HepG2 (cell line): ENCODE measurements at regions not wholly inside any gene's neighbourhood (a gene's known extent, or its start where the extent isn't known, plus 50 kb on each side); places are given as distances from the start of the nearest gene placed in this dataset.

Source experiments
- ARNTL ChIP-seq: sonication (generic); formaldehyde crosslinking; IDR thresholded peaks from 2 replicates; pipeline ENCODE4 v1.4.0; 2020; ENCODE audit warnings: mild to moderate bottlenecking, missing genetic modification reagents
- BRD4 ChIP-seq: sonication (generic); formaldehyde crosslinking; IDR thresholded peaks from 2 replicates; pipeline ENCODE4 v1.4.0; 2020; ENCODE audit warnings: missing genetic modification reagents
- EED ChIP-seq: sonication (generic); formaldehyde crosslinking; IDR thresholded peaks from 2 replicates; pipeline ENCODE4 v1.5.0; 2020; ENCODE audit warnings: mild to moderate bottlenecking, missing genetic modification reagents
- HDAC1 ChIP-seq: sonication (generic); formaldehyde crosslinking; IDR thresholded peaks from 2 replicates; pipeline ENCODE4 v1.5.1; 2020; ENCODE audit warnings: mild to moderate bottlenecking, missing genetic modification reagents
- HMGXB4 ChIP-seq, 2 experiments: sonication (generic) in 1 of 2; formaldehyde crosslinking in 1 of 2; IDR thresholded peaks; 2 replicates each; pipeline versions ENCODE4 v1.4.0 to v1.6.1; 2018 to 2020; ENCODE audit warnings: missing genetic modification reagents in 2 of 2, borderline replicate concordance in 1 of 2, low read depth in 1 of 2, mild to moderate bottlenecking in 1 of 2, missing biosample characterization in 1 of 2
- JARID2 ChIP-seq: sonication (generic); formaldehyde crosslinking; IDR thresholded peaks from 2 replicates; pipeline ENCODE4 v1.8.1; 2023; ENCODE audit warnings: missing genetic modification reagents, inconsistent platforms; ENCODE audit not compliant: insufficient replicate concordance
- KAT7 ChIP-seq: IDR thresholded peaks from 2 replicates; pipeline ENCODE4 v1.6.1; 2018; ENCODE audit warnings: borderline replicate concordance, missing compliant biosample characterization
- KDM2A ChIP-seq: sonication (generic); formaldehyde crosslinking; IDR thresholded peaks from 2 replicates; pipeline ENCODE4 v1.4.0; 2020; ENCODE audit warnings: low read depth, missing genetic modification reagents, borderline replicate concordance
- KDM3A ChIP-seq: IDR thresholded peaks from 2 replicates; pipeline ENCODE4 v1.6.1; 2018; ENCODE audit warnings: low read depth, missing compliant biosample characterization
- PCBP1 ChIP-seq: fragments of 200-400 bp; formaldehyde crosslinking; IDR thresholded peaks from 2 replicates; pipeline ENCODE4 v1.6.1; 2017; ENCODE audit warnings: mild to moderate bottlenecking, low read depth, low read length, borderline replicate concordance
- TBX3 ChIP-seq: fragments of 450-650 bp; IDR thresholded peaks from 2 replicates; pipeline ENCODE4 v1.6.1; 2017; ENCODE audit warnings: antibody characterized with exemption, mild to moderate bottlenecking, inconsistent platforms, borderline replicate concordance
- ZFP37 ChIP-seq: sonication (generic); formaldehyde crosslinking; IDR thresholded peaks from 2 replicates; pipeline ENCODE4 v1.4.0; 2020; ENCODE audit warnings: missing genetic modification reagents, borderline replicate concordance
- ZNF142 ChIP-seq: sonication (generic); formaldehyde crosslinking; IDR thresholded peaks from 2 replicates; pipeline ENCODE4 v1.4.0; 2020; ENCODE audit warnings: missing genetic modification reagents
- ZNF563 ChIP-seq: sonication (generic); formaldehyde crosslinking; IDR thresholded peaks from 2 replicates; pipeline ENCODE4 v1.8.0; 2022; ENCODE audit warnings: mild to moderate bottlenecking, moderate library complexity, missing genetic modification reagents
- ZNF687 ChIP-seq: sonication (generic); formaldehyde crosslinking; IDR thresholded peaks from 2 replicates; pipeline ENCODE4 v1.5.1; 2020; ENCODE audit warnings: mild to moderate bottlenecking, missing genetic modification reagents, moderate library complexity
- ZSCAN31 ChIP-seq: sonication (generic); formaldehyde crosslinking; IDR thresholded peaks from 2 replicates; pipeline ENCODE4 v1.5.0; 2020; ENCODE audit warnings: low read depth, mild to moderate bottlenecking, missing genetic modification reagents

DNA sequence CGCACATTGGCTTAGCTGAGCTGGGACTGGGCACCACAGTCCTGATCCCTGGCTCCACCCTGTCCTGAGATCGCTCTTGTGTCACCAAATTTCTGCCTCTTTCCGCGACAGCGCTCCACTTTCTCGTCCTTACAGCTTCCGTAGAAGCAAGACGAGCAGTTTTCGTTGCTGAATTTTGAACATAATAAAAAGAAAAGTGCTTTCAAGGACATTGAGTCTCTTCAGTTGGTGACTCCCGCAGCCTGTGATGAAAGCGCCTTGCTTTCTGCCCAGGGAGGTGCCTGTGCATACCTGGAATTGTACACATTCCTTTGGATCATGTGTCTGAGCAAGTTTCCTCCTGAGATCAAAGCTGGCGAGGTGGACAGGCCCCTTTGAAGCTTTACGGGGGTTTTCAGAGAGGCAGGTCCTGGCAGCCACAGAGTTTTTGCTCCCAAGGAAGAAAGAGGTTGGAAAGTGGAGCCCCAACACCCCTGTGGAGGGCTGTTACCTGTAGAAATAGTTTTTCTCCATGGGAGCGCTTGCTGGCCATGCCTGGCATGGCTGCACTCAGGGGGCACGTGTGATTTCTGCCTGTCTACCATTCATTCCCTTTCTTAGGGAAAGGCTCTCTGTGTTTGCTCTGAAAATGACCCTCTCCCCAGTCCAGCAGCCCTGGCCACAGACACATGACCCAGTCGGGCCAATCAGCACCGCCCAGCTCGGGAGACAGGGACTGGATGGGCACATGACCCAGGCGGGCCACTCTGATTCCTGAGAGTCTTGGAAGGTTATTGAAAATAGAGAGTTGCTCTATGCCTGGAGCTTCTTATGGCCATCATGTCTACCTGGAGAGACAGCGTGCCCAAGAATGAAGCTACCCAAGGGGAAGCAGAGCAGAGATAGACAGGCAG lies 115.6 kb upstream of the OTOS start (continued):
- peak in 1 of 2 experiments; percentile 68; a peak in 1 of 4 replicates for TF ChIP-seq HMGXB4 (CRISPR knock-in tag; IDR thresholded peaks at IDR 0.05; ENCODE audit: borderline replicate concordance in 1 of 2, low read depth in 1 of 2)
- TF ChIP-seq ARNTL (CRISPR knock-in tag): no peak
- 0 out of 2 replicates have a peak, but pooled peaks have one; percentile 44 for TF ChIP-seq KAT7 (CRISPR knock-in tag)
- TF ChIP-seq KDM3A: 0 out of 2 replicates have a peak, but pooled peaks have one; percentile 34
- TF ChIP-seq ZFP37 (CRISPR knock-in tag): no peak
- 0 out of 2 replicates have a peak, but pooled peaks have one; percentile 57 for TF ChIP-seq ZNF142
- peak; percentile 28 for TF ChIP-seq JARID2
- TF ChIP-seq KDM2A (CRISPR knock-in tag): peak; percentile 60; the same call in 1 of the 2 replicates
- 0 out of 2 replicates have a peak, but pooled peaks have one; percentile 16 for TF ChIP-seq EED (CRISPR knock-in tag)
- TF ChIP-seq ZNF563: no peak
- TF ChIP-seq ZNF687 (CRISPR knock-in tag): peak; percentile 83
- TF ChIP-seq PCBP1: no peak
- TF ChIP-seq ZSCAN31 (CRISPR knock-in tag): 0 out of 2 replicates have a peak, but pooled peaks have one; percentile 43
- peak; percentile 55; the same call in 1 of the 2 replicates for TF ChIP-seq TBX3
- TF ChIP-seq BRD4 (CRISPR knock-in tag): peak; percentile 72; the same call in 1 of the 2 replicates
- peak; percentile 92 for TF ChIP-seq HDAC1 (CRISPR knock-in tag)
